ENCODE measurements at regions not wholly inside any gene's neighbourhood (a gene's known extent, or its start where the extent isn't known, plus 50 kb on each side); places are given as distances from the start of the nearest gene placed in this dataset.

GRCh38 chr3:1532935-1533606 lies 440.2 kb downstream of the CNTN6 start:
- H3K9me3 ChIP-seq: peaks cover 9% of the 10 kb centered on the region
- no peaks in the 10 kb centered on the region for H3K36me3 ChIP-seq (ENCODE audit: low read depth)
- intact Hi-C loops (cut with DNase I, micrococcal nuclease): no loop called here
- no peak overlapping the region for H3K4me3 ChIP-seq
- no peaks in the 10 kb centered on the region for H3K4me1 ChIP-seq (ENCODE audit: low read depth)
- no peak for DNase-seq
- TF ChIP-seq, protein P1, sequence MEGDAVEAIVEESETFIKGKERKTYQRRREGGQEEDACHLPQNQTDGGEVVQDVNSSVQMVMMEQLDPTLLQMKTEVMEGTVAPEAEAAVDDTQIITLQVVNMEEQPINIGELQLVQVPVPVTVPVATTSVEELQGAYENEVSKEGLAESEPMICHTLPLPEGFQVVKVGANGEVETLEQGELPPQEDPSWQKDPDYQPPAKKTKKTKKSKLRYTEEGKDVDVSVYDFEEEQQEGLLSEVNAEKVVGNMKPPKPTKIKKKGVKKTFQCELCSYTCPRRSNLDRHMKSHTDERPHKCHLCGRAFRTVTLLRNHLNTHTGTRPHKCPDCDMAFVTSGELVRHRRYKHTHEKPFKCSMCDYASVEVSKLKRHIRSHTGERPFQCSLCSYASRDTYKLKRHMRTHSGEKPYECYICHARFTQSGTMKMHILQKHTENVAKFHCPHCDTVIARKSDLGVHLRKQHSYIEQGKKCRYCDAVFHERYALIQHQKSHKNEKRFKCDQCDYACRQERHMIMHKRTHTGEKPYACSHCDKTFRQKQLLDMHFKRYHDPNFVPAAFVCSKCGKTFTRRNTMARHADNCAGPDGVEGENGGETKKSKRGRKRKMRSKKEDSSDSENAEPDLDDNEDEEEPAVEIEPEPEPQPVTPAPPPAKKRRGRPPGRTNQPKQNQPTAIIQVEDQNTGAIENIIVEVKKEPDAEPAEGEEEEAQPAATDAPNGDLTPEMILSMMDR (IDR thresholded peaks at IDR 0.05): no peak
- ATAC-seq: no peak

DNA sequence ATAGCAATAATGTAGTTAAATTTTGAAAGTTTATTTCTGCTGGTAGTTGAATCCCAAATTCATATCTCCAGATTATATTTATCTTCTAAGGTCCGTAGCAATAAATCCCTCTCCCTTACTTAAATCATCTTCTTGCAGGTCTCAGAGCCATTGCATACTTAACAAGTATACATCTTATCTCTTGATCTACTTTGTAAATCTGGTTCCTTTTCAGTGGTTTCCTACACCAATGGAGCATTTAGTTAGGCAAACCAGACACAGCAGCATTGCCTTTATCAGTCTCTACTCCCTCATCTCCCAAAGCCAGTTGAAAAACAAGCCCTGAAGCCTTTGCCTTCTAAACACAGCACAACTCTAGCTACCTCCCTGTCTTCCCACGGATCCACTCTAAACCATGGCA lies 440.9 kb downstream of the CNTN6 start:
- Histone ChIP-seq H3K36me3 (ENCODE audit: low read depth) (no peaks in the 10 kb centered on the region), H3K4me3 (no peak overlapping the region), H3K4me1 (ENCODE audit: low read depth) (no peaks in the 10 kb centered on the region), H3K9me3 (peaks cover 11% of the 10 kb centered on the region)
- TF ChIP-seq, protein P1 (IDR thresholded peaks at IDR 0.05): no peak
- ATAC-seq (no peak), DNase-seq (no peak)
- intact Hi-C loops (cut with DNase I, micrococcal nuclease): no loop called here

- intact Hi-C loops (cut with DNase I, micrococcal nuclease): no loop called here
- no peak for DNase-seq
- Histone ChIP-seq H3K36me3 (ENCODE audit: low read depth) (no peaks in the 10 kb centered on the region), H3K4me3 (no peak overlapping the region), H3K9me3 (peaks cover 11% of the 10 kb centered on the region), H3K4me1 (ENCODE audit: low read depth) (no peaks in the 10 kb centered on the region)
- TF ChIP-seq, protein P1 (IDR thresholded peaks at IDR 0.05): no peak
- no peak for ATAC-seq
Measured at GRCh38 chr3:1534252-1534651, 441.4 kb downstream of the CNTN6 start.

DNA sequence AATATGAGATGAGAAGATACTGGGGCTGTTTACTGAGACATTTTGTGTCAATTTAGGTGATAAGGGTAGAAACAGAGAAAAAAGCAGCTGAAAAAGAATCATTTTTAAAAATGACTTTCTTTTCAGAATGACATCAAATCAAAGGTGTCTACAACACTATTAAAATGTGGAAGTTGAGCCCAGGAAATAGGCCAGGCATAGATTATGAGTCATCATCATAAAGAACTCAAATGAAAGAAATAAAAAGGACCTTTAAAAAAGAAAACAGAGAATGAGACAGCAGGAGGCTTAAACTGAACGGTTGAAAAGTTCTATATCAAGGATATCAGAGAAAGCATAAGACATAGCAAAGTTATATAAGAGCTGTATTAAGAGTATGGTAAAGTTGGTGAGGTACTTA lies 442.5 kb downstream of the CNTN6 start:
- ATAC-seq (peak; percentile 62), DNase-seq (no peak)
- intact Hi-C loops (cut with DNase I, micrococcal nuclease): no loop called here
- no peaks in the 10 kb centered on the region for H3K4me1 ChIP-seq (ENCODE audit: low read depth)
- no peaks in the 10 kb centered on the region for H3K36me3 ChIP-seq (ENCODE audit: low read depth)
- no peak overlapping the region for H3K4me3 ChIP-seq
- TF ChIP-seq, protein P1 (IDR thresholded peaks at IDR 0.05): no peak
- H3K9me3 ChIP-seq: peaks cover 11% of the 10 kb centered on the region

DNA sequence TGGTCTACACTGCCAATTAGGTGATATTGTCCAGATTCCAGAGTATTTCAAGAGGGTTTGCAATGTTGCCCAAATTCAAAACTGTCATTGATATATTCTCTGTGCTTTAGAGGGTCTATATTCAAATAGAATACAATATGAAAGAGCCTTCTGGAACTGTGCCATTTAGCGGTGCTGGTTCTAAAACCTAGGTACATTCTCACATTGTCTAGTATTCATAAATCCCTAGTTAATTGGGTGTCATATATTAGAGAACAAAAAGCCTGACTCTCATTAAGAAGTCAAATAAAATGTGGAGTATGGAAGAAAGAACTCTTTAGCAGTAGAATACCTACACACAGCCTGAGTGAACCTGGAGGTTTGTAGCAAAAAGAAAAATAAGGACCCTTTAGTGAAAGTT lies 447.9 kb downstream of the CNTN6 start:
- H3K4me3 ChIP-seq: no peak overlapping the region
- H3K9me3 ChIP-seq: peaks cover 11% of the 10 kb centered on the region
- TF ChIP-seq, protein P1 (IDR thresholded peaks at IDR 0.05): no peak
- DNase-seq: no peak
- intact Hi-C loops (cut with DNase I, micrococcal nuclease): no loop called here
- no peaks in the 10 kb centered on the region for H3K36me3 ChIP-seq (ENCODE audit: low read depth)
- H3K4me1 ChIP-seq (ENCODE audit: low read depth): no peaks in the 10 kb centered on the region
- ATAC-seq: no peak

DNA sequence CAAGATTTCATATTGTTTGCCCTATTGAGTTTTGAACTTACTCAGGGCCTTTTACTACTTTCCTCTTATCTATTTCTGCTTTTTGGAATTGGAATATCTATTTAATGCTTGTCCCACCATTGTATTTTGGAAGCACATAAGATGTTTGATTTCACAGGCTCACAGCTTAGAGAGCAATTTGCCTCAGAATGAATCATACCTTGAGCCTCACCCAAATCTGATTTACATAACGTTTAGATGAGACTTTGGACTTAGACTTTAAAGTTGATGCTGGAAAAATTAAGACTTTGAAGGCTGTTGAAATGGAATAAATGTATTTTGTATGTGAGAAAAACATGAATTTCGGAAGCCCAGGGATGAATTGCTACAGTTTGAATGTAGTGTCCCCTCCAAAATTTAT lies 458.9 kb downstream of the CNTN6 start:
- no peak overlapping the region for H3K4me3 ChIP-seq
- no peaks in the 10 kb centered on the region for H3K4me1 ChIP-seq (ENCODE audit: low read depth)
- H3K9me3 ChIP-seq: no peaks in the 10 kb centered on the region
- TF ChIP-seq, protein P1 (IDR thresholded peaks at IDR 0.05): no peak
- DNase-seq (no peak), ATAC-seq (peak; percentile 85)
- no peaks in the 10 kb centered on the region for H3K36me3 ChIP-seq (ENCODE audit: low read depth)
- intact Hi-C loops (cut with DNase I, micrococcal nuclease): no loop called here

Measured in mucosa of descending colon (tissue), 3 donors.